ENCODE measurements at regions not wholly inside any gene's neighbourhood (a gene's known extent, or its start where the extent isn't known, plus 50 kb on each side); places are given as distances from the start of the nearest gene placed in this dataset.

DNA sequence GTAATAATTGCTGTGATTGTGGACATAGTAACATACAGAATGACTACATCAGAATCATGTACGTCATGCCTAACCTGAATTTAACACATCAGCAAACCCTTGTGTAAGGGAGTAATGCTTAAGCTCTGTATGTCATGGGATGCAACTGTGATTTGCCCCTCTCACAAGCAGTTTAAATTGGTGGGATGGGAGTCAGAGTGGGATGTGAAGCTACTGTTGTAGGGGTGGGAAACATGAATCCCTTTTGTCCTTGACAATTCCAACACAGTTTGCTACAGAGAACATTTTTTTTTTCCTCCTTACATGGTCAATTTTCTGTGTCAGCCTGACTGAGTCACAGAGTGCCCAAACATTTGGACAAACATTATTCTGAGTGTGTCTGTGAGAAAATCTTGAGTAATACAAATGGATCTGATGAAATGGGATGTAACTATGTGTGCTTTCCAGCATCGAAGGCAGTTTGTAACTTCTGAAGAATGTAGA lies 392.8 kb downstream of the GPM6A start:
- TF ChIP-seq, protein P1, sequence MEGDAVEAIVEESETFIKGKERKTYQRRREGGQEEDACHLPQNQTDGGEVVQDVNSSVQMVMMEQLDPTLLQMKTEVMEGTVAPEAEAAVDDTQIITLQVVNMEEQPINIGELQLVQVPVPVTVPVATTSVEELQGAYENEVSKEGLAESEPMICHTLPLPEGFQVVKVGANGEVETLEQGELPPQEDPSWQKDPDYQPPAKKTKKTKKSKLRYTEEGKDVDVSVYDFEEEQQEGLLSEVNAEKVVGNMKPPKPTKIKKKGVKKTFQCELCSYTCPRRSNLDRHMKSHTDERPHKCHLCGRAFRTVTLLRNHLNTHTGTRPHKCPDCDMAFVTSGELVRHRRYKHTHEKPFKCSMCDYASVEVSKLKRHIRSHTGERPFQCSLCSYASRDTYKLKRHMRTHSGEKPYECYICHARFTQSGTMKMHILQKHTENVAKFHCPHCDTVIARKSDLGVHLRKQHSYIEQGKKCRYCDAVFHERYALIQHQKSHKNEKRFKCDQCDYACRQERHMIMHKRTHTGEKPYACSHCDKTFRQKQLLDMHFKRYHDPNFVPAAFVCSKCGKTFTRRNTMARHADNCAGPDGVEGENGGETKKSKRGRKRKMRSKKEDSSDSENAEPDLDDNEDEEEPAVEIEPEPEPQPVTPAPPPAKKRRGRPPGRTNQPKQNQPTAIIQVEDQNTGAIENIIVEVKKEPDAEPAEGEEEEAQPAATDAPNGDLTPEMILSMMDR (IDR thresholded peaks at IDR 0.05 in 2 of 3, conservative IDR thresholded peaks at IDR 0.05 in 1 of 3; ENCODE audit: borderline replicate concordance in 1 of 3, insufficient read depth in 1 of 3, low read depth in 2 of 3, low read length in 2 of 3) = no peak
- TF ChIP-seq POLR2A (IDR thresholded peaks at IDR 0.05; ENCODE audit: borderline replicate concordance, extremely low read depth, insufficient read depth, insufficient read length) = no peak
- peak; percentile 69 for TF ChIP-seq SP1 (IDR thresholded peaks at IDR 0.05; ENCODE audit: low read depth)
- TF ChIP-seq EZH2 (IDR thresholded peaks at IDR 0.05) = no peak
- TF ChIP-seq SRF (IDR thresholded peaks at IDR 0.05; ENCODE audit: low read depth) = peak; percentile 48; the same call in 1 of the 2 replicates
- no peak for TF ChIP-seq RAD21 (IDR thresholded peaks at IDR 0.05; ENCODE audit: low read depth)
- TF ChIP-seq POLR2AphosphoS5 (IDR thresholded peaks at IDR 0.05; ENCODE audit: low read depth, low read length) = no peak
- TF ChIP-seq, protein P2, sequence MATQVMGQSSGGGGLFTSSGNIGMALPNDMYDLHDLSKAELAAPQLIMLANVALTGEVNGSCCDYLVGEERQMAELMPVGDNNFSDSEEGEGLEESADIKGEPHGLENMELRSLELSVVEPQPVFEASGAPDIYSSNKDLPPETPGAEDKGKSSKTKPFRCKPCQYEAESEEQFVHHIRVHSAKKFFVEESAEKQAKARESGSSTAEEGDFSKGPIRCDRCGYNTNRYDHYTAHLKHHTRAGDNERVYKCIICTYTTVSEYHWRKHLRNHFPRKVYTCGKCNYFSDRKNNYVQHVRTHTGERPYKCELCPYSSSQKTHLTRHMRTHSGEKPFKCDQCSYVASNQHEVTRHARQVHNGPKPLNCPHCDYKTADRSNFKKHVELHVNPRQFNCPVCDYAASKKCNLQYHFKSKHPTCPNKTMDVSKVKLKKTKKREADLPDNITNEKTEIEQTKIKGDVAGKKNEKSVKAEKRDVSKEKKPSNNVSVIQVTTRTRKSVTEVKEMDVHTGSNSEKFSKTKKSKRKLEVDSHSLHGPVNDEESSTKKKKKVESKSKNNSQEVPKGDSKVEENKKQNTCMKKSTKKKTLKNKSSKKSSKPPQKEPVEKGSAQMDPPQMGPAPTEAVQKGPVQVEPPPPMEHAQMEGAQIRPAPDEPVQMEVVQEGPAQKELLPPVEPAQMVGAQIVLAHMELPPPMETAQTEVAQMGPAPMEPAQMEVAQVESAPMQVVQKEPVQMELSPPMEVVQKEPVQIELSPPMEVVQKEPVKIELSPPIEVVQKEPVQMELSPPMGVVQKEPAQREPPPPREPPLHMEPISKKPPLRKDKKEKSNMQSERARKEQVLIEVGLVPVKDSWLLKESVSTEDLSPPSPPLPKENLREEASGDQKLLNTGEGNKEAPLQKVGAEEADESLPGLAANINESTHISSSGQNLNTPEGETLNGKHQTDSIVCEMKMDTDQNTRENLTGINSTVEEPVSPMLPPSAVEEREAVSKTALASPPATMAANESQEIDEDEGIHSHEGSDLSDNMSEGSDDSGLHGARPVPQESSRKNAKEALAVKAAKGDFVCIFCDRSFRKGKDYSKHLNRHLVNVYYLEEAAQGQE (IDR thresholded peaks at IDR 0.05; ENCODE audit: low read depth) = no peak
